ENCODE measurements at regions not wholly inside any gene's neighbourhood (a gene's known extent, or its start where the extent isn't known, plus 50 kb on each side); places are given as distances from the start of the nearest gene placed in this dataset.
A peak's percentile ranks its signal among the peaks of the same experiment; 100 is the strongest.

- no peaks in the 10 kb centered on the region for H3K9me3 ChIP-seq
- H3K36me3 ChIP-seq (ENCODE audit: insufficient read depth in 1 of 2, low read depth in 1 of 2) = no peaks in the 10 kb centered on the region
- WGBS, 3 donors = 65 to 71% (median 66%) methylated on average over 10 of the region's 10 CpGs
- H3K27ac ChIP-seq = no peak overlapping the region
- no peaks in the 10 kb centered on the region for H3K4me1 ChIP-seq
- no peak for TF ChIP-seq CTCF (IDR thresholded peaks at IDR 0.05)
- intact Hi-C loops (cut with DNase I) = no loop called here
- no peak overlapping the region for H3K4me3 ChIP-seq
- peaks cover 0 to 92% (median 28%) of the 10 kb centered on the region in 3 donors for H3K27me3 ChIP-seq (ENCODE audit: insufficient read depth in 3 of 3, low read length in 2 of 3)
- ATAC-seq (no peak), DNase-seq (peak in 1 of 2 donors; percentile 34)
Observed at GRCh38 chr20:63068711-63069367, 62.1 kb upstream of the BHLHE23 start.

- peak in 1 of 2 donors; percentile 45 for DNase-seq
- no peak for TF ChIP-seq CTCF (IDR thresholded peaks at IDR 0.05)
- intact Hi-C loops (cut with DNase I) = no loop called here
- 62 to 67% (median 62%) methylated on average over 15 to 26 of the region's 26 CpGs for WGBS, 3 donors
- no peak overlapping the region for H3K4me3 ChIP-seq
- peaks cover 0 to 92% (median 27%) of the 10 kb centered on the region in 3 donors for H3K27me3 ChIP-seq (ENCODE audit: insufficient read depth in 3 of 3, low read length in 2 of 3)
- no peak overlapping the region for H3K27ac ChIP-seq
- no peaks in the 10 kb centered on the region for H3K9me3 ChIP-seq
- H3K4me1 ChIP-seq = no peaks in the 10 kb centered on the region
- H3K36me3 ChIP-seq (ENCODE audit: insufficient read depth in 1 of 2, low read depth in 1 of 2) = no peaks in the 10 kb centered on the region
- no peak for ATAC-seq
Observed at GRCh38 chr20:63067721-63068560, 61.2 kb upstream of the BHLHE23 start.

GRCh38 chr20:63067266-63067635, 60.5 kb upstream of the BHLHE23 start:
- WGBS, 3 donors = 53 to 66% (median 62%) methylated on average over 12 of the region's 12 CpGs
- no peak overlapping the region for H3K27ac ChIP-seq
- H3K4me3 ChIP-seq = no peak overlapping the region
- peaks cover 0 to 92% (median 27%) of the 10 kb centered on the region in 3 donors for H3K27me3 ChIP-seq (ENCODE audit: insufficient read depth in 3 of 3, low read length in 2 of 3)
- intact Hi-C loops (cut with DNase I) = no loop called here
- DNase-seq (peak in 1 of 2 donors; percentile 39), ATAC-seq (no peak)
- no peaks in the 10 kb centered on the region for H3K36me3 ChIP-seq (ENCODE audit: insufficient read depth in 1 of 2, low read depth in 1 of 2)
- no peaks in the 10 kb centered on the region for H3K4me1 ChIP-seq
- TF ChIP-seq CTCF (IDR thresholded peaks at IDR 0.05) = no peak
- H3K9me3 ChIP-seq = no peaks in the 10 kb centered on the region

GRCh38 chr20:63066506-63067265, 59.9 kb upstream of the BHLHE23 start:
- peak in 1 of 2 donors; percentile 26 for DNase-seq
- Histone ChIP-seq H3K27me3 (ENCODE audit: insufficient read depth in 3 of 3, low read length in 2 of 3) (peaks cover 0 to 88% (median 27%) of the 10 kb centered on the region in 3 donors), H3K36me3 (ENCODE audit: insufficient read depth in 1 of 2, low read depth in 1 of 2) (no peaks in the 10 kb centered on the region), H3K4me3 (no peak overlapping the region), H3K27ac (no peak overlapping the region), H3K9me3 (no peaks in the 10 kb centered on the region), H3K4me1 (no peaks in the 10 kb centered on the region)
- WGBS, 3 donors = 60 to 66% (median 60%) methylated on average over 23 of the region's 23 CpGs
- no peak for TF ChIP-seq CTCF (IDR thresholded peaks at IDR 0.05)
- intact Hi-C loops (cut with DNase I) = no loop called here
- ATAC-seq = no peak
